A549 (cell line): ENCODE measurements at regions not wholly inside any gene's neighbourhood (a gene's known extent, or its start where the extent isn't known, plus 50 kb on each side); places are given as distances from the start of the nearest gene placed in this dataset.

Experiments
- ATAC-seq, 2 experiments: fragments of 200-7000 bp in 1 of 2; fragments of >200 bp in 1 of 2; cut with Nextera tagmentation in 1 of 2; cut with Tn5 transposase in 1 of 2; 3 replicates each; pipeline versions ENCODE4 v1.8.0 to v1.9.1; 2018 to 2020; ENCODE audit warnings: mild to moderate bottlenecking in 1 of 2, moderate library complexity in 1 of 2
- CTCF ChIA-PET: fragments of 300-600 bp; sonication (Branson Sonifier 250); formaldehyde crosslinking; extraction: SDS; loops from one replicate; lab custom pipeline; 2021; ENCODE audit warnings: antibody characterized with exemption, inconsistent platforms; lab: Yijun Ruan, JAX
- POLR2A ChIA-PET: fragments of 350-600 bp; formaldehyde crosslinking; extraction: SDS; loops from one replicate; lab custom pipeline; 2021; ENCODE audit warnings: antibody characterized with exemption, inconsistent platforms; lab: Yijun Ruan, JAX
- DNase-seq, 2 experiments: peaks; one replicate each; pipeline versions ENCODE4 v3.0.0 to v3.0.0-alpha.2; 2011 to 2016; ENCODE audit warnings: low read depth in 1 of 2, low spot score in 1 of 2
- FAIRE-seq: peaks from 2 replicates; lab custom pipeline; 2011; peaks lifted over from hg19 to GRCh38; lab: Jason Lieb, UNC
- H3K27ac ChIP-seq, 2 experiments: fragments of >200 bp; sonication (Bioruptor Twin); formaldehyde crosslinking; 3 replicates each; pipeline ENCODE4 v1.5.1; 2016 to 2017
- H3K4me1 ChIP-seq: fragments of >200 bp; sonication (Bioruptor Twin); formaldehyde crosslinking; 3 replicates; pipeline ENCODE4 v1.6.1; 2016
- H3K4me2 ChIP-seq: fragments of >200 bp; sonication (Bioruptor Twin); formaldehyde crosslinking; 3 replicates; pipeline ENCODE4 v1.6.1; 2016
- H3K4me3 ChIP-seq: fragments of >200 bp; sonication (Bioruptor Twin); formaldehyde crosslinking; 3 replicates; pipeline ENCODE4 v1.5.1; 2016
- H3K9me3 ChIP-seq: fragments of >200 bp; sonication (Bioruptor Twin); formaldehyde crosslinking; 3 replicates; pipeline ENCODE4 v1.6.1; 2016
- CBX2 ChIP-seq: fragments of 200-600 bp; sonication (generic); IDR thresholded peaks from 2 replicates; pipeline ENCODE4 v1.6.1; 2016; ENCODE audit warnings: low read depth, mild to moderate bottlenecking, borderline replicate concordance
- CEBPB ChIP-seq, 2 experiments: fragments of >200 bp in 1 of 2; sonication (Bioruptor Twin) in 1 of 2; formaldehyde crosslinking in 1 of 2; IDR thresholded peaks; 2 replicates each; pipeline ENCODE4 v1.6.1; 2012 to 2016
- CHD2 ChIP-seq: fragments of 150-350 bp; IDR thresholded peaks from 2 replicates; pipeline ENCODE4 v1.6.1; 2014; ENCODE audit warnings: low read length; ENCODE audit not compliant: partially characterized antibody
- EHF ChIP-seq: fragments of 250-450 bp; sonication (Bioruptor Pico); IDR thresholded peaks from 2 replicates; pipeline ENCODE4 v1.5.0; 2020; ENCODE audit warnings: mild to moderate bottlenecking
- FOSL2 ChIP-seq, 2 experiments: fragments of 450-650 bp in 1 of 2; fragments of >200 bp in 1 of 2; sonication (Bioruptor Twin) in 1 of 2; formaldehyde crosslinking; IDR thresholded peaks; 2 replicates each; pipeline versions ENCODE4 v1.5.0 to v1.6.1; 2016 to 2020; ENCODE audit warnings: mild to moderate bottlenecking in 1 of 2, moderate library complexity in 1 of 2
- FOXS1 ChIP-seq: fragments of 250-450 bp; sonication (Bioruptor Pico); IDR thresholded peaks from 2 replicates; pipeline ENCODE4 v1.5.0; 2020; ENCODE audit warnings: mild to moderate bottlenecking, moderate library complexity
- HOXA7 ChIP-seq: fragments of 250-450 bp; sonication (Bioruptor Pico); IDR thresholded peaks from 2 replicates; pipeline ENCODE4 v1.5.0; 2020; ENCODE audit warnings: mild to moderate bottlenecking, moderate library complexity
- JUN ChIP-seq, 2 experiments: fragments of >200 bp; sonication (Bioruptor Twin); formaldehyde crosslinking; IDR thresholded peaks; 2 replicates in 1 of 2; 3 replicates in 1 of 2; pipeline ENCODE4 v1.6.1; 2016 to 2017
- JUNB ChIP-seq: fragments of >200 bp; sonication (Bioruptor Twin); formaldehyde crosslinking; IDR thresholded peaks from 2 replicates; pipeline ENCODE4 v1.6.1; 2016
- KDM5A ChIP-seq: fragments of 200-600 bp; sonication (generic); IDR thresholded peaks from 2 replicates; pipeline ENCODE4 v1.6.1; 2016; ENCODE audit warnings: antibody characterized with exemption, mild to moderate bottlenecking
- MAFK ChIP-seq: fragments of 450-650 bp; IDR thresholded peaks from 2 replicates; pipeline ENCODE4 v1.6.1; 2014; ENCODE audit not compliant: partially characterized antibody
- POLR2AphosphoS2 ChIP-seq: conservative IDR thresholded peaks from 2 replicates; pipeline ENCODE4 v1.6.1; 2012; ENCODE audit warnings: low read length, improper control_type of control experiment, inconsistent platforms
- RAD21 ChIP-seq, 2 experiments: fragments of >200 bp in 1 of 2; sonication (Bioruptor Twin) in 1 of 2; formaldehyde crosslinking in 1 of 2; IDR thresholded peaks in 1 of 2; conservative IDR thresholded peaks in 1 of 2; 2 replicates in 1 of 2; 3 replicates in 1 of 2; pipeline ENCODE4 v1.6.1; 2012 to 2018; ENCODE audit warnings: inconsistent platforms in 1 of 2
- RARB ChIP-seq: fragments of 250-450 bp; sonication (Bioruptor Pico); IDR thresholded peaks from 2 replicates; pipeline ENCODE4 v1.8.0; 2021; ENCODE audit warnings: mild to moderate bottlenecking, moderate library complexity
- RCOR1 ChIP-seq: fragments of 150-350 bp; IDR thresholded peaks from 2 replicates; pipeline ENCODE4 v1.6.1; 2014; ENCODE audit warnings: antibody characterized with exemption, low read length, low read depth
- RFX5 ChIP-seq: fragments of 450-650 bp; IDR thresholded peaks from 2 replicates; pipeline ENCODE4 v1.7.1; 2014; ENCODE audit warnings: antibody characterized with exemption, mild to moderate bottlenecking, moderate library complexity
- TFCP2L1 ChIP-seq: fragments of 250-450 bp; sonication (Bioruptor Pico); IDR thresholded peaks from 2 replicates; pipeline ENCODE4 v1.5.0; 2021; ENCODE audit warnings: mild to moderate bottlenecking
- TP53 ChIP-seq: fragments of 250-450 bp; sonication (Bioruptor Pico); IDR thresholded peaks from 2 replicates; pipeline ENCODE4 v1.5.0; 2021; ENCODE audit warnings: mild to moderate bottlenecking, moderate library complexity
- ZNF302 ChIP-seq: fragments of 250-450 bp; sonication (Bioruptor Pico); IDR thresholded peaks from 2 replicates; pipeline ENCODE4 v1.9.0; 2021; ENCODE audit warnings: inconsistent platforms, mild to moderate bottlenecking, moderate library complexity
- WGBS: methylation state at CpG from one replicate; pipeline ENCODE4 v1.1.6; 2017; ENCODE audit errors: missing lambda C conversion rate; 5-methylcytosine and 5-hydroxymethylcytosine counted together
- TF ChIP-seq, protein P1 (sequence below): fragments of 150-350 bp; IDR thresholded peaks from 2 replicates; pipeline ENCODE4 v1.6.1; 2014; ENCODE audit warnings: low read depth, mild to moderate bottlenecking, low read length
- TF ChIP-seq, protein P2 (sequence below): IDR thresholded peaks from 2 replicates; pipeline ENCODE4 v1.6.1; 2012; ENCODE audit warnings: low read depth, borderline replicate concordance
- TF ChIP-seq, protein P3 (sequence below): fragments of 250-450 bp; sonication (Bioruptor Pico); IDR thresholded peaks from 2 replicates; pipeline ENCODE4 v1.5.0; 2020; ENCODE audit warnings: low read depth, mild to moderate bottlenecking, moderate library complexity
- TF ChIP-seq, protein P4 (sequence below): IDR thresholded peaks from 2 replicates; pipeline ENCODE4 v1.6.1; 2012
- TF ChIP-seq, protein P5 (sequence below): fragments of >200 bp; sonication (Bioruptor Twin); formaldehyde crosslinking; IDR thresholded peaks from 2 replicates; pipeline ENCODE4 v1.6.1; 2016
- TF ChIP-seq, protein P6 (sequence below): fragments of 450-650 bp; IDR thresholded peaks from 2 replicates; pipeline ENCODE4 v1.6.1; 2014; ENCODE audit warnings: antibody characterized with exemption

DNA sequence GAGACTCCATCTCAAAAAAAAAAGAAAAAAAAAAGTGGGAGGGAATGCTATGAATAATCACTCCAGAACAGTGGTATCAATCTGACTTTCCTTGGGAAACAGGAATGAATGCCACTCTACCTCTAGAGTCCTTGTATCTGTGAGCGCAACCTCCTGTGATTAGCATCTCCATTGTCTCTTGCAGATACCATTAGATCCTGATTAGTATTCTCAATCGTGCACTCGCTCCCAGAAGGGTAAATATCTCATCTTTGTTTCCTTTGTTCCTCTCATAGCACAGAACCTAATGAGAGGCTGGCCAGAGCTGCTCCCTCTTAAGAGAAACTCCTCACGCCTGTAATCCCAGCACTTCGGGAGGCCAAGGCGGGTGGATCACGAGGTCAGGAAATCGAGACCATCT is 184.4 kb upstream of the KCNK2 start:
- FAIRE-seq (no peak), DNase-seq (no peak)
- Histone ChIP-seq H3K4me2 (no peak overlapping the region), H3K4me1 (peaks cover 34% of the 10 kb centered on the region), H3K27ac (no peak overlapping the region), H3K4me3 (no peak overlapping the region)
- WGBS, result 86% methylated on average over 8 of the region's 8 CpGs
- ChIA-PET CTCF (interaction anchor here (0.6 to 0.8 kb wide), 2 partner anchors 12 to 236 kb away, joined by 3 read pairs; no protein-coding TSS in a partner anchor), POLR2A (no interaction called here)
- no peak for TF ChIP-seq CBX2
- TF ChIP-seq, protein P1, sequence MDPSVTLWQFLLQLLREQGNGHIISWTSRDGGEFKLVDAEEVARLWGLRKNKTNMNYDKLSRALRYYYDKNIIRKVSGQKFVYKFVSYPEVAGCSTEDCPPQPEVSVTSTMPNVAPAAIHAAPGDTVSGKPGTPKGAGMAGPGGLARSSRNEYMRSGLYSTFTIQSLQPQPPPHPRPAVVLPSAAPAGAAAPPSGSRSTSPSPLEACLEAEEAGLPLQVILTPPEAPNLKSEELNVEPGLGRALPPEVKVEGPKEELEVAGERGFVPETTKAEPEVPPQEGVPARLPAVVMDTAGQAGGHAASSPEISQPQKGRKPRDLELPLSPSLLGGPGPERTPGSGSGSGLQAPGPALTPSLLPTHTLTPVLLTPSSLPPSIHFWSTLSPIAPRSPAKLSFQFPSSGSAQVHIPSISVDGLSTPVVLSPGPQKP, result no peak
- no peak for TF ChIP-seq JUN (IDR thresholded peaks at IDR 0.05)
- no peak for TF ChIP-seq JUNB
- TF ChIP-seq RARB (CRISPR knock-in tag), result no peak
- TF ChIP-seq, protein P2, sequence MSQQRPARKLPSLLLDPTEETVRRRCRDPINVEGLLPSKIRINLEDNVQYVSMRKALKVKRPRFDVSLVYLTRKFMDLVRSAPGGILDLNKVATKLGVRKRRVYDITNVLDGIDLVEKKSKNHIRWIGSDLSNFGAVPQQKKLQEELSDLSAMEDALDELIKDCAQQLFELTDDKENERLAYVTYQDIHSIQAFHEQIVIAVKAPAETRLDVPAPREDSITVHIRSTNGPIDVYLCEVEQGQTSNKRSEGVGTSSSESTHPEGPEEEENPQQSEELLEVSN, result no peak
- no peak for TF ChIP-seq CEBPB (IDR thresholded peaks at IDR 0.05)
- no peak for TF ChIP-seq RAD21 (conservative IDR thresholded peaks at IDR 0.05 in 1 of 2, IDR thresholded peaks at IDR 0.05 in 1 of 2)
- no peak for TF ChIP-seq RCOR1
- TF ChIP-seq, protein P3, sequence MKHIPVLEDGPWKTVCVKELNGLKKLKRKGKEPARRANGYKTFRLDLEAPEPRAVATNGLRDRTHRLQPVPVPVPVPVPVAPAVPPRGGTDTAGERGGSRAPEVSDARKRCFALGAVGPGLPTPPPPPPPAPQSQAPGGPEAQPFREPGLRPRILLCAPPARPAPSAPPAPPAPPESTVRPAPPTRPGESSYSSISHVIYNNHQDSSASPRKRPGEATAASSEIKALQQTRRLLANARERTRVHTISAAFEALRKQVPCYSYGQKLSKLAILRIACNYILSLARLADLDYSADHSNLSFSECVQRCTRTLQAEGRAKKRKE (CRISPR knock-in tag), result no peak
- no peak for TF ChIP-seq FOSL2 (IDR thresholded peaks at IDR 0.05)
- no peak for TF ChIP-seq FOSL2 (CRISPR knock-in tag; IDR thresholded peaks at IDR 0.05)
- TF ChIP-seq, protein P4, sequence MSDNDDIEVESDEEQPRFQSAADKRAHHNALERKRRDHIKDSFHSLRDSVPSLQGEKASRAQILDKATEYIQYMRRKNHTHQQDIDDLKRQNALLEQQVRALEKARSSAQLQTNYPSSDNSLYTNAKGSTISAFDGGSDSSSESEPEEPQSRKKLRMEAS, result no peak
- TF ChIP-seq, protein P5, sequence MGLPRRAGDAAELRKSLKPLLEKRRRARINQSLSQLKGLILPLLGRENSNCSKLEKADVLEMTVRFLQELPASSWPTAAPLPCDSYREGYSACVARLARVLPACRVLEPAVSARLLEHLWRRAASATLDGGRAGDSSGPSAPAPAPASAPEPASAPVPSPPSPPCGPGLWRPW, result no peak
- no peak for TF ChIP-seq TP53 (CRISPR knock-in tag)
- TF ChIP-seq FOXS1, result no peak
- TF ChIP-seq RFX5, result no peak
- TF ChIP-seq TFCP2L1 (CRISPR knock-in tag), result no peak
- TF ChIP-seq, protein P6, sequence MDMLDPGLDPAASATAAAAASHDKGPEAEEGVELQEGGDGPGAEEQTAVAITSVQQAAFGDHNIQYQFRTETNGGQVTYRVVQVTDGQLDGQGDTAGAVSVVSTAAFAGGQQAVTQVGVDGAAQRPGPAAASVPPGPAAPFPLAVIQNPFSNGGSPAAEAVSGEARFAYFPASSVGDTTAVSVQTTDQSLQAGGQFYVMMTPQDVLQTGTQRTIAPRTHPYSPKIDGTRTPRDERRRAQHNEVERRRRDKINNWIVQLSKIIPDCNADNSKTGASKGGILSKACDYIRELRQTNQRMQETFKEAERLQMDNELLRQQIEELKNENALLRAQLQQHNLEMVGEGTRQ, result no peak
- TF ChIP-seq, all 56 proteins: peak for 0
- ATAC-seq, result no peak
- H3K9me3 ChIP-seq, result no peaks in the 10 kb centered on the region

DNA sequence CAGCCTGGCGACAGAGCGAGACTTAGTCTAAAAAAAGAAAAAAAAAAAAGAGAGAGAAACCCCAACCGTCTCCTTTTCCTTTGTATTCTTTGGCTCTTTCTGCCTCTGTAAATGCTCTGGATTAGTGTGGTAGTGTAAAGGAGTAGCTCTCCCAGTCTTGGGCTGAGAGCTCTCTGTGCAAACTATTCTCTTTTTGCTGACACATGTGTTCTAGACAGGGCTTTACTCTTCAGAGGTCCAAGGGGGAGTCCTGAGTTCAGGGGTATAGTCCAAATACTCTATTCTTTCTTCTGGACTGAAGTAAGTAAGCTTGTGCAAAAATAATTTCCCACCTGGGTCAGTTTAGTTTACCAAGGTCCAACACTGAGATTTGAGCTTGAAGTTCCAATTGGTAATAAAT is 183.8 kb upstream of the KCNK2 start:
- no peak for DNase-seq
- FAIRE-seq, result no peak
- no peaks in the 10 kb centered on the region for H3K9me3 ChIP-seq
- no peak for ATAC-seq
- no peak overlapping the region for H3K27ac ChIP-seq
- ChIA-PET POLR2A (no interaction called here), CTCF (no interaction called here)
- 67% methylated on average over 3 of the region's 3 CpGs for WGBS
- peaks cover 35% of the 10 kb centered on the region for H3K4me1 ChIP-seq
- no peak overlapping the region for H3K4me3 ChIP-seq
- H3K4me2 ChIP-seq, result no peak overlapping the region
- TF ChIP-seq ZNF302 (CRISPR knock-in tag), result no peak
- peak; percentile 66 for TF ChIP-seq MAFK

DNA sequence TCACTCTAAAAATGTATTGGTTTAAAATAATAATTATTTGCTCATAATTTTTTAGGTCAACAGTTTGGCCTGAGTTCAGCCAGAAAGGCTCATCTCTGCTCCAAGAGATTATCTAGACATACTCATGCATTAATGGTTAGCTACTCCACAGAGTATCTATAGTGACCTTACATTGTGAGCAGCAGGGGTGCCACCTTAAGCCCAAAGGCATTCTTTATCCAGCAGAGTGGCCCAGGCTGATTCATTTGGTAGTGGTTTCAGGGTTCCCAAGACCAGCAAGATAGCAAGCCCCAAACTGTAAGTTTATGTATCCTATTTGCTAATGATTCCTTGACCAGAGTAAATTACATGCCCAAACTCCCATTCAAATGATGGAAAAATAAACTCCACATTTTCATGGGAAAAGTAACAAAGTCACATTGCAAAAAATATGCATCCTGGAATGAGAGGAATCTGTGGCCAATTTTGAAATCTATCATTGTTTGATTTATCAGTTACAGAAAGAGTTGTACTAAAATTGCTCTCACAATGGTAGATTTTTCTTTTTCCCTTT is 182.6 kb upstream of the KCNK2 start:
- CTCF ChIA-PET, result interaction anchor here (0.6 kb wide), 1 partner anchor 495 kb away, joined by 3 read pairs; no protein-coding TSS in a partner anchor
- Histone ChIP-seq H3K27ac (peak overlapping the region in 1 of 2 experiments; percentile 51; a peak in 1 of 6 replicates), H3K4me3 (no peak overlapping the region), H3K9me3 (no peaks in the 10 kb centered on the region), H3K4me2 (peak overlapping the region; percentile 12; the same call in 1 of the 3 replicates), H3K4me1 (peaks cover 35% of the 10 kb centered on the region)
- ATAC-seq, result peak in 1 of 2 experiments; percentile 77; a peak in 3 of 6 replicates
- no peak for TF ChIP-seq EHF (CRISPR knock-in tag)
- TF ChIP-seq TFCP2L1 (CRISPR knock-in tag), result no peak
- no peak for TF ChIP-seq KDM5A
- no peak for TF ChIP-seq CHD2
- TF ChIP-seq, protein P5, result no peak
- TF ChIP-seq HOXA7 (CRISPR knock-in tag), result no peak
- no peak for TF ChIP-seq POLR2AphosphoS2
- peak; percentile 3 to 10 for DNase-seq
- POLR2A ChIA-PET, result no interaction called here
- FAIRE-seq, result no peak
